Liver (tissue), 8 donors: ENCODE measurements at regions not wholly inside any gene's neighbourhood (a gene's known extent, or its start where the extent isn't known, plus 50 kb on each side); places are given as distances from the start of the nearest gene placed in this dataset.

Source experiments
- DNase-seq: peaks from one replicate; pipeline ENCODE4 v3.0.0-alpha.2; 2017; ENCODE audit warnings: low spot score
- H3K27ac ChIP-seq, 2 donors: one replicate each; pipeline ENCODE4 v1.7.0; 2013; ENCODE audit warnings: inconsistent platforms in 2 of 2, low read length in 2 of 2, control low read depth in 1 of 2, low read depth in 1 of 2, mild to moderate bottlenecking in 1 of 2
- H3K27me3 ChIP-seq, 4 donors: one replicate each; pipeline versions ENCODE4 v1.6.1 to v1.7.0; 2013; ENCODE audit warnings: low read length in 3 of 4, inconsistent platforms in 1 of 4, mild to moderate bottlenecking in 1 of 4, moderate library complexity in 1 of 4; ENCODE audit not compliant: control insufficient read depth in 4 of 4, insufficient read depth in 4 of 4
- H3K36me3 ChIP-seq, 4 donors: one replicate each; pipeline versions ENCODE4 v1.6.1 to v1.7.0; 2013; ENCODE audit warnings: low read length in 3 of 4, mild to moderate bottlenecking in 3 of 4, low read depth in 1 of 4, moderate library complexity in 1 of 4; ENCODE audit not compliant: control insufficient read depth in 4 of 4, insufficient read depth in 3 of 4
- H3K4me1 ChIP-seq, 4 donors: one replicate each; pipeline versions ENCODE4 v1.6.1 to v1.7.0; 2013; ENCODE audit warnings: low read length in 3 of 4, mild to moderate bottlenecking in 3 of 4, moderate library complexity in 1 of 4; ENCODE audit not compliant: control insufficient read depth in 4 of 4, insufficient read depth in 4 of 4
- H3K4me3 ChIP-seq, 3 donors: one replicate each; pipeline versions ENCODE4 v1.6.1 to v1.7.0; 2013; ENCODE audit warnings: low read length in 3 of 3, control low read depth in 1 of 3, low read depth in 1 of 3, mild to moderate bottlenecking in 1 of 3
- H3K9ac ChIP-seq, 2 donors: one replicate each; pipeline ENCODE4 v1.7.0; 2013; ENCODE audit warnings: low read length in 2 of 2, mild to moderate bottlenecking in 2 of 2, moderate library complexity in 2 of 2, control low read depth in 1 of 2, low read depth in 1 of 2
- H3K9me3 ChIP-seq, 4 donors: one replicate each; pipeline versions ENCODE4 v1.6.1 to v1.7.0; 2013; ENCODE audit warnings: low read length in 3 of 4; ENCODE audit not compliant: control insufficient read depth in 4 of 4
- ATF3 ChIP-seq: IDR thresholded peaks from 2 replicates; pipeline ENCODE4 v1.6.1; 2016; ENCODE audit warnings: antibody characterized with exemption
- CTCF ChIP-seq: fragments of 150-350 bp; IDR thresholded peaks from 2 replicates; pipeline ENCODE4 v1.5.1; 2017; ENCODE audit warnings: improper control_type of control experiment, low read depth, low read length; ENCODE audit not compliant: missing input control
- EGR1 ChIP-seq, 2 donors: IDR thresholded peaks; 2 replicates each; pipeline ENCODE4 v1.6.1; 2016 to 2018; ENCODE audit warnings: antibody characterized with exemption in 2 of 2, low read depth in 2 of 2
- FOXA1 ChIP-seq: IDR thresholded peaks from 2 replicates; pipeline ENCODE4 v1.6.1; 2016; ENCODE audit warnings: antibody characterized with exemption
- FOXA2 ChIP-seq: IDR thresholded peaks from 2 replicates; pipeline ENCODE4 v1.6.1; 2016; ENCODE audit warnings: antibody characterized with exemption
- GABPA ChIP-seq, 2 donors: IDR thresholded peaks in 1 of 2; conservative IDR thresholded peaks in 1 of 2; 2 replicates each; pipeline ENCODE4 v1.6.1; 2016; ENCODE audit warnings: antibody characterized with exemption in 2 of 2, mild to moderate bottlenecking in 1 of 2, moderate library complexity in 1 of 2
- HNF4A ChIP-seq, 2 donors: conservative IDR thresholded peaks; 2 replicates each; pipeline ENCODE4 v1.6.1; 2016; ENCODE audit warnings: antibody characterized with exemption in 2 of 2, mild to moderate bottlenecking in 2 of 2
- HNF4G ChIP-seq: IDR thresholded peaks from 2 replicates; pipeline ENCODE4 v1.6.1; 2016; ENCODE audit warnings: antibody characterized with exemption
- JUND ChIP-seq, 2 donors: IDR thresholded peaks; 2 replicates each; pipeline ENCODE4 v1.6.1; 2016; ENCODE audit warnings: antibody characterized with exemption in 2 of 2
- MAX ChIP-seq: IDR thresholded peaks from 2 replicates; pipeline ENCODE4 v1.6.1; 2016; ENCODE audit warnings: antibody characterized with exemption
- NR2F2 ChIP-seq: IDR thresholded peaks from 2 replicates; pipeline ENCODE4 v1.6.1; 2016; ENCODE audit warnings: antibody characterized with exemption
- RAD21 ChIP-seq, 2 donors: IDR thresholded peaks; 2 replicates each; pipeline ENCODE4 v1.6.1; 2016; ENCODE audit warnings: antibody characterized with exemption in 2 of 2, mild to moderate bottlenecking in 2 of 2
- REST ChIP-seq: IDR thresholded peaks from 2 replicates; pipeline ENCODE4 v1.6.1; 2016; ENCODE audit warnings: antibody characterized with exemption, mild to moderate bottlenecking
- RXRA ChIP-seq, 2 donors: IDR thresholded peaks; 2 replicates each; pipeline ENCODE4 v1.6.1; 2017 to 2018; ENCODE audit warnings: antibody characterized with exemption in 2 of 2, mild to moderate bottlenecking in 1 of 2
- SP1 ChIP-seq: IDR thresholded peaks from 2 replicates; pipeline ENCODE4 v1.6.1; 2018; ENCODE audit warnings: antibody characterized with exemption, mild to moderate bottlenecking
- TAF1 ChIP-seq: conservative IDR thresholded peaks from 2 replicates; pipeline ENCODE4 v1.6.1; 2016; ENCODE audit warnings: antibody characterized with exemption, mild to moderate bottlenecking
- YY1 ChIP-seq: IDR thresholded peaks from 2 replicates; pipeline ENCODE4 v1.6.1; 2016; ENCODE audit warnings: antibody characterized with exemption, mild to moderate bottlenecking
- ZBTB33 ChIP-seq: IDR thresholded peaks from 2 replicates; pipeline ENCODE4 v1.6.1; 2016; ENCODE audit warnings: antibody characterized with exemption
- WGBS: extraction: QIAGEN DNeasy Blood & Tissue Kit; methylation state at CpG from one replicate; pipeline ENCODE4 v1.1.7; 2013; 5-methylcytosine and 5-hydroxymethylcytosine counted together
- donor health status: healthy.
- donor health status: healthy.
- donor health status: healthy.
- donor health status: healthy.
- donor health status: healthy.

GRCh38 chr14:54232735-54233134 lies 164.1 kb upstream of the CDKN3 start:
- DNase-seq, result no peak
- no peak overlapping the region for H3K4me3 ChIP-seq
- no peaks in the 10 kb centered on the region for H3K9me3 ChIP-seq
- H3K27me3 ChIP-seq, result no peaks in the 10 kb centered on the region
- H3K27ac ChIP-seq, result no peak overlapping the region
- no peaks in the 10 kb centered on the region for H3K36me3 ChIP-seq
- H3K4me1 ChIP-seq, result peaks cover 0 to 23% (median 17%) of the 10 kb centered on the region in 4 donors
- TF ChIP-seq HNF4A (conservative IDR thresholded peaks at IDR 0.05) (no peak), JUND (IDR thresholded peaks at IDR 0.05) (no peak), ZBTB33 (no peak), MAX (no peak), RAD21 (IDR thresholded peaks at IDR 0.05) (no peak), NR2F2 (no peak), HNF4G (no peak), REST (no peak), FOXA1 (no peak), EGR1 (IDR thresholded peaks at IDR 0.05; ENCODE audit: low read depth in 2 of 2) (no peak), ATF3 (no peak), CTCF (no peak), RXRA (IDR thresholded peaks at IDR 0.05) (no peak), FOXA2 (no peak), YY1 (no peak), GABPA (IDR thresholded peaks at IDR 0.05 in 1 of 2, conservative IDR thresholded peaks at IDR 0.05 in 1 of 2) (no peak), TAF1 (no peak), SP1 (no peak)
- H3K9ac ChIP-seq, result no peak overlapping the region

GRCh38 chr14:54241517-54241916 lies 155.3 kb upstream of the CDKN3 start:
- Histone ChIP-seq H3K4me1 (no peaks in the 10 kb centered on the region), H3K9me3 (no peaks in the 10 kb centered on the region), H3K9ac (no peak overlapping the region), H3K27ac (no peak overlapping the region), H3K4me3 (no peak overlapping the region), H3K27me3 (no peaks in the 10 kb centered on the region), H3K36me3 (no peaks in the 10 kb centered on the region)
- DNase-seq, result no peak
- WGBS, result 79% methylated on average over 3 of the region's 3 CpGs
- TF ChIP-seq EGR1 (IDR thresholded peaks at IDR 0.05; ENCODE audit: low read depth in 2 of 2) (no peak), SP1 (no peak), GABPA (IDR thresholded peaks at IDR 0.05 in 1 of 2, conservative IDR thresholded peaks at IDR 0.05 in 1 of 2) (no peak), RAD21 (IDR thresholded peaks at IDR 0.05) (no peak), REST (no peak), NR2F2 (no peak), MAX (no peak), ZBTB33 (no peak), HNF4G (no peak), TAF1 (no peak)
